ENCODE measurements at regions not wholly inside any gene's neighbourhood (a gene's known extent, or its start where the extent isn't known, plus 50 kb on each side); places are given as distances from the start of the nearest gene placed in this dataset.
"Not testable (repeated sequence)": the region's sequence is repeated elsewhere in the genome, so short reads cannot be mapped to it uniquely, and the experiment has no call there.

- no peak for DNase-seq (ENCODE audit: low spot score)
These were observed 464.5 kb downstream of the GXYLT1 start for GRCh38 chr12:41680155-41680554.

DNA sequence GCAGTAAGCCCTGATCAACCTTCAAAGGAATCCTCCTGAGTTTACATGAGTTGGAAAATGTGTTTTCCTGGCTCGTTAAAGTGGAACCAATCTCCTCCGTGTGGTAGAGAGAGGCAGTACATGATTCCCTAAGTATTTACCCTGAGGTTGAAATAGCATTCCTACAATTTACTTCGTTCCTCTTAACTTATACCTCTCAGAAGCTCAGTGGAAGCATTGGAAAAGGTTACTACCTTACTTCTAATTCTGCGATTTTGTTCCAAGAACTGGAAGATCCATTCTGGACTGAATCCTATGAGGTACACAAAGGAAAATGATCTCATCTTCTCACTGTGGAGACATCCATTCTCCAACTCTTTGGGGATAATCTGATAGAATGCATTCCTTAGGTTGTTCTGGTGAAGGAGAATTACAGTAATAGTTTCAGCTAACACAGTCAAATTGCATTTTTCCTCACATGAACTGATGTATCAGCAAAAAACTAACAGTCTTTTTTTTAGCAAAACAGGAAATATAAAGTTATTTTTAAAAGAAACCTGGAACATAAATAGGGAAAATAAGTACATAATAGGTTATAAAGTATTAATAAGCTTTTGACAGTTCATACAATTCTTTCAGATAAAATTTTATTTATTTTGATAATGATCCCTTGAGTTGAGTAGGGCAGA is 475.6 kb downstream of the PDZRN4 start:
- no peak for DNase-seq (ENCODE audit: low spot score)

- no peak for DNase-seq (ENCODE audit: low spot score)
These were observed 473.1 kb downstream of the PDZRN4 start for GRCh38 chr12:41661141-41661765.

- no peak for DNase-seq (ENCODE audit: low spot score)
These were observed 468.3 kb downstream of the PDZRN4 start for GRCh38 chr12:41656454-41656853.

GRCh38 chr12:41653386-41654326 is 465.5 kb downstream of the PDZRN4 start:
- DNase-seq (ENCODE audit: low spot score), result no peak

DNA sequence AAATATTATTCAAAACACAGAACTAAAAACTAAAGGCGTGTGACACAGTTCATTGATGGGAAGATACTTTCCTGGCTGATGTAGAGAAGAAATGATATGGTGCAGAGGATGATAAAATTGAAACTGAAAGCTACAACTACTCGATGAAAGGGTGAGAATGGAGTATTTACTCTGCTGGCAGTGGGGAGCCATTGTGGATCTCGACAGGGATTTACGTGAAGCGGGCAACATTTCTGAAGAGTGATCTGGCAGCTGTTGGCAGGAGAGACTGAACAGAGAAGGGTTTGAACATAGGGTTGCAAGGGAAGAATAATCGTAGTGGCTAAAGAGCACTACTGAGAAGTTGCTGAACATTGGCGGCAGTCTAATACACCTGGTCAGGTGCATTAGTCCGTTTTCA is 464.9 kb downstream of the PDZRN4 start:
- no peak for DNase-seq (ENCODE audit: low spot score)

- DNase-seq (ENCODE audit: low spot score), result no peak
These were observed 457.5 kb downstream of the PDZRN4 start for GRCh38 chr12:41645624-41646023.

- not testable (repeated sequence) for DNase-seq (ENCODE audit: low spot score)
These were observed 454.7 kb downstream of the PDZRN4 start for GRCh38 chr12:41642808-41643207.

GRCh38 chr12:41636653-41637052 is 448.5 kb downstream of the PDZRN4 start:
- DNase-seq (ENCODE audit: low spot score), result no peak

GRCh38 chr12:41635626-41636364 is 447.7 kb downstream of the PDZRN4 start:
- DNase-seq (ENCODE audit: low spot score), result no peak

- no peak for DNase-seq (ENCODE audit: low spot score)
These were observed 446.0 kb downstream of the PDZRN4 start for GRCh38 chr12:41634091-41634490.

GRCh38 chr12:41629611-41630010 is 441.5 kb downstream of the PDZRN4 start:
- DNase-seq (ENCODE audit: low spot score), result no peak

- no peak for DNase-seq (ENCODE audit: low spot score)
These were observed 439.4 kb downstream of the PDZRN4 start for GRCh38 chr12:41627476-41627875.

DNA sequence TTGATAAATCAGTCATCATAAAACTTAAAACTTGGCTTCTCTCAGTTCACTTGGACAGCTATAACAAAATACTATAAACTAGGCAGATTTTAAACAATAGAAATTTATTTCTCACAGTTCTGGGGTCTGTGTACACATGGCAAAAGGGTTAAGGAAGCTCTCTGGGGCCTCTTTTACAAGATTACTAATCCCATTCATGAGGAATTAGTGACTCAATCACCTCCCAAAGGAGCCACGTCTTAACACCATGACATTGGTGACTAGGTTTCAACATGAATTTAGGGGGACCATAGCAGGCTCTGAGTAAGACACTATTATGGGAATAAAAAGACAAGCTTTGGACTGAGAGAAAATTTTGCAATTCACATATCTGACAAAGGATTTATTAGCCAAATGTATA is 436.5 kb downstream of the PDZRN4 start:
- DNase-seq (ENCODE audit: low spot score), result no peak
